ENCODE measurements at regions not wholly inside any gene's neighbourhood (a gene's known extent, or its start where the extent isn't known, plus 50 kb on each side); places are given as distances from the start of the nearest gene placed in this dataset.

- no TSS peak for BruUV-seq (replicated peaks)
- CTCF ChIA-PET = no interaction called here
- intact Hi-C loops (cut with micrococcal nuclease) = no loop called here
- Mint-ChIP-seq H3K9me3 (ENCODE audit: unreplicated experiment) (no peaks in the 10 kb centered on the region), H3K27ac (ENCODE audit: low read depth, unreplicated experiment) (no peak overlapping the region), H3K27me3 (ENCODE audit: insufficient read depth, unreplicated experiment) (no peaks in the 10 kb centered on the region), H3K4me1 (ENCODE audit: insufficient read depth, unreplicated experiment) (no peaks in the 10 kb centered on the region), H3K4me3 (ENCODE audit: unreplicated experiment) (no peak overlapping the region), H3K36me3 (ENCODE audit: insufficient read depth, unreplicated experiment) (no peaks in the 10 kb centered on the region)
- no peak for TF ChIP-seq CTCF (IDR thresholded peaks at IDR 0.05; ENCODE audit: unreplicated experiment)
- DNase-seq (ENCODE audit: unreplicated experiment) = no peak
- POLR2A ChIA-PET = no interaction called here
These were observed 283.4 kb upstream of the MYT1L start for GRCh38 chr2:2614452-2614851.

- intact Hi-C loops (cut with micrococcal nuclease) = no loop called here
- no peaks in the 10 kb centered on the region for H3K9me3 Mint-ChIP-seq (ENCODE audit: unreplicated experiment)
- DNase-seq (ENCODE audit: unreplicated experiment) = no peak
- H3K27me3 Mint-ChIP-seq (ENCODE audit: insufficient read depth, unreplicated experiment) = no peaks in the 10 kb centered on the region
- H3K4me3 Mint-ChIP-seq (ENCODE audit: unreplicated experiment) = no peak overlapping the region
- H3K4me1 Mint-ChIP-seq (ENCODE audit: insufficient read depth, unreplicated experiment) = no peaks in the 10 kb centered on the region
- H3K27ac Mint-ChIP-seq (ENCODE audit: low read depth, unreplicated experiment) = no peak overlapping the region
- CTCF ChIA-PET = no interaction called here
- H3K36me3 Mint-ChIP-seq (ENCODE audit: insufficient read depth, unreplicated experiment) = no peaks in the 10 kb centered on the region
- BruUV-seq (replicated peaks) = no TSS peak
- POLR2A ChIA-PET = no interaction called here
- no peak for TF ChIP-seq CTCF (IDR thresholded peaks at IDR 0.05; ENCODE audit: unreplicated experiment)
These were observed 282.5 kb upstream of the MYT1L start for GRCh38 chr2:2613279-2614199.

GRCh38 chr2:2610751-2611150 lies 279.7 kb upstream of the MYT1L start:
- no peaks in the 10 kb centered on the region for H3K4me1 Mint-ChIP-seq (ENCODE audit: insufficient read depth, unreplicated experiment)
- TF ChIP-seq CTCF (IDR thresholded peaks at IDR 0.05; ENCODE audit: unreplicated experiment) = no peak
- POLR2A ChIA-PET = no interaction called here
- no peaks in the 10 kb centered on the region for H3K36me3 Mint-ChIP-seq (ENCODE audit: insufficient read depth, unreplicated experiment)
- CTCF ChIA-PET = interaction anchor here (0.6 kb wide), 1 partner anchor 283 kb away, joined by 3 read pairs; no protein-coding TSS in a partner anchor
- no peaks in the 10 kb centered on the region for H3K9me3 Mint-ChIP-seq (ENCODE audit: unreplicated experiment)
- H3K27me3 Mint-ChIP-seq (ENCODE audit: insufficient read depth, unreplicated experiment) = no peaks in the 10 kb centered on the region
- no peak overlapping the region for H3K27ac Mint-ChIP-seq (ENCODE audit: low read depth, unreplicated experiment)
- BruUV-seq (replicated peaks) = no TSS peak
- no peak for DNase-seq (ENCODE audit: unreplicated experiment)
- H3K4me3 Mint-ChIP-seq (ENCODE audit: unreplicated experiment) = no peak overlapping the region
- intact Hi-C loops (cut with micrococcal nuclease) = no loop called here

GRCh38 chr2:2600366-2600765 lies 269.3 kb upstream of the MYT1L start:
- no peak overlapping the region for H3K27ac Mint-ChIP-seq (ENCODE audit: low read depth, unreplicated experiment)
- no peak for TF ChIP-seq CTCF (IDR thresholded peaks at IDR 0.05; ENCODE audit: unreplicated experiment)
- H3K27me3 Mint-ChIP-seq (ENCODE audit: insufficient read depth, unreplicated experiment) = no peaks in the 10 kb centered on the region
- no TSS peak for BruUV-seq (replicated peaks)
- ChIA-PET CTCF (no interaction called here), POLR2A (no interaction called here)
- no peak overlapping the region for H3K4me3 Mint-ChIP-seq (ENCODE audit: unreplicated experiment)
- H3K4me1 Mint-ChIP-seq (ENCODE audit: insufficient read depth, unreplicated experiment) = no peaks in the 10 kb centered on the region
- peaks cover 6% of the 10 kb centered on the region for H3K36me3 Mint-ChIP-seq (ENCODE audit: insufficient read depth, unreplicated experiment)
- no peaks in the 10 kb centered on the region for H3K9me3 Mint-ChIP-seq (ENCODE audit: unreplicated experiment)
- no peak for DNase-seq (ENCODE audit: unreplicated experiment)
- intact Hi-C loops (cut with micrococcal nuclease) = no loop called here

Measured in MCF 10A (cell line).